ENCODE measurements at regions not wholly inside any gene's neighbourhood (a gene's known extent, or its start where the extent isn't known, plus 50 kb on each side); places are given as distances from the start of the nearest gene placed in this dataset.

- H3K27ac ChIP-seq = no peak overlapping the region
- H3K9ac ChIP-seq = no peak overlapping the region
- H3K4me1 ChIP-seq (ENCODE audit: low read depth, poor library complexity, severe bottlenecking) = no peaks in the 10 kb centered on the region
- H2AFZ ChIP-seq (ENCODE audit: low read depth) = no peak overlapping the region
- H3K4me3 ChIP-seq (IDR thresholded peaks at IDR 0.05; ENCODE audit: insufficient read depth, low read depth, low read length) = no peak overlapping the region
- no peaks in the 10 kb centered on the region for H3K27me3 ChIP-seq (ENCODE audit: insufficient read depth, low read depth)
- H3K36me3 ChIP-seq (ENCODE audit: insufficient read depth) = no peaks in the 10 kb centered on the region
- no peaks in the 10 kb centered on the region for H3K79me2 ChIP-seq (ENCODE audit: insufficient read depth, low read depth)
- H4K20me1 ChIP-seq (ENCODE audit: insufficient read depth) = no peaks in the 10 kb centered on the region
- TF ChIP-seq CTCF (conservative IDR thresholded peaks at IDR 0.05; ENCODE audit: low read depth, low read length) = no peak
- H3K4me2 ChIP-seq = no peak overlapping the region
Observed at GRCh38 chr12:111076611-111077451, 156.5 kb upstream of the MYL2 start.

DNA sequence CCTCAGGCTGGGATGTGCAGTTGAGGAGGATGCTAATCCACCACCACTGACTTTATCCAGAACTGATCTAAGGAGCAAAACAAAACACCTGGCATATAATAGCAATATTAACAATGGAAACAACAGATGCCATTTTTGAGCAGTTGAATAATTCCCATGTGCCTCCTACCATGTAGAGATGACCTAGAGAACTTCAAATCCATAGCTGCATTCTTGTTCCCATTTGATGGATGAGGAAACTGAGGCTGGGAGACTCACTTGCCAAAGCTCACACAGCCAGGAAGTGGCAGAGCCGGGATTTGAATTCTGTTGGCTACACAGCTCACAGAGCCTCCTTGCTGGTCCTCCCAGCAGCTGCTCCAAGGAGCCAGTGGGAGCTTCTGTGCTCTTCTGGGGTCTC is 155.8 kb upstream of the MYL2 start:
- Histone ChIP-seq H4K20me1 (ENCODE audit: insufficient read depth) (no peaks in the 10 kb centered on the region), H3K27me3 (ENCODE audit: insufficient read depth, low read depth) (no peaks in the 10 kb centered on the region), H3K9ac (no peak overlapping the region), H2AFZ (ENCODE audit: low read depth) (no peak overlapping the region), H3K36me3 (ENCODE audit: insufficient read depth) (no peaks in the 10 kb centered on the region), H3K79me2 (ENCODE audit: insufficient read depth, low read depth) (no peaks in the 10 kb centered on the region), H3K27ac (no peak overlapping the region), H3K4me2 (no peak overlapping the region), H3K4me1 (ENCODE audit: low read depth, poor library complexity, severe bottlenecking) (no peaks in the 10 kb centered on the region), H3K4me3 (IDR thresholded peaks at IDR 0.05; ENCODE audit: insufficient read depth, low read depth, low read length) (no peak overlapping the region)
- TF ChIP-seq CTCF (conservative IDR thresholded peaks at IDR 0.05; ENCODE audit: low read depth, low read length) = no peak

DNA sequence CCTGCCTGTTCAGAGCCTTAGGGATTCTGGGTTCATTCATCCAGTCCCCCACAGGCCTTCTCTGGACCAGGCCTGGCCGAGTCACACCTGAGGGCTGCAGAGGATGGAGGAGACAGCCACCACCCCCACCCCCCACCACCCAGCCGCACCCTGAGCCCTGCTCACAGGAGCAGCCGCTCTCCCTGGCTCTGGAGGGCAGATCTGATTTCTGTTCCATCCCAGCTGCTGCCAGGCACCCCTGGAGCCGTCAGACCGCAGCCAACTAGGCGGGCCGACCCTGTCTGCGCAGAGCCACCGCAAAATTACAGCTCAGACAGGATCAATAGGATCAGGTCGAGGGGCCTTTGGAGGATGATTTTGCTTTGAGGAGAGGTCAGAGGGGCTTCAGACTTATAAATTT is 154.6 kb upstream of the MYL2 start:
- no peaks in the 10 kb centered on the region for H4K20me1 ChIP-seq (ENCODE audit: insufficient read depth)
- H2AFZ ChIP-seq (ENCODE audit: low read depth) = no peak overlapping the region
- no peak overlapping the region for H3K27ac ChIP-seq
- no peak overlapping the region for H3K9ac ChIP-seq
- H3K4me3 ChIP-seq (IDR thresholded peaks at IDR 0.05; ENCODE audit: insufficient read depth, low read depth, low read length) = no peak overlapping the region
- H3K27me3 ChIP-seq (ENCODE audit: insufficient read depth, low read depth) = no peaks in the 10 kb centered on the region
- no peaks in the 10 kb centered on the region for H3K36me3 ChIP-seq (ENCODE audit: insufficient read depth)
- H3K4me2 ChIP-seq = no peak overlapping the region
- H3K79me2 ChIP-seq (ENCODE audit: insufficient read depth, low read depth) = no peaks in the 10 kb centered on the region
- H3K4me1 ChIP-seq (ENCODE audit: low read depth, poor library complexity, severe bottlenecking) = no peaks in the 10 kb centered on the region
- no peak for TF ChIP-seq CTCF (conservative IDR thresholded peaks at IDR 0.05; ENCODE audit: low read depth, low read length)

- Histone ChIP-seq H3K79me2 (ENCODE audit: insufficient read depth, low read depth) (no peaks in the 10 kb centered on the region), H3K27me3 (ENCODE audit: insufficient read depth, low read depth) (no peaks in the 10 kb centered on the region), H3K4me2 (no peak overlapping the region), H3K27ac (no peak overlapping the region), H4K20me1 (ENCODE audit: insufficient read depth) (no peaks in the 10 kb centered on the region), H3K36me3 (ENCODE audit: insufficient read depth) (no peaks in the 10 kb centered on the region), H2AFZ (ENCODE audit: low read depth) (no peak overlapping the region), H3K4me1 (ENCODE audit: low read depth, poor library complexity, severe bottlenecking) (no peaks in the 10 kb centered on the region), H3K4me3 (IDR thresholded peaks at IDR 0.05; ENCODE audit: insufficient read depth, low read depth, low read length) (no peak overlapping the region), H3K9ac (no peak overlapping the region)
- TF ChIP-seq CTCF (conservative IDR thresholded peaks at IDR 0.05; ENCODE audit: low read depth, low read length) = no peak
Observed at GRCh38 chr12:111074559-111074958, 154.2 kb upstream of the MYL2 start.
